ENCODE measurements at regions not wholly inside any gene's neighbourhood (a gene's known extent, or its start where the extent isn't known, plus 50 kb on each side); places are given as distances from the start of the nearest gene placed in this dataset.

DNA sequence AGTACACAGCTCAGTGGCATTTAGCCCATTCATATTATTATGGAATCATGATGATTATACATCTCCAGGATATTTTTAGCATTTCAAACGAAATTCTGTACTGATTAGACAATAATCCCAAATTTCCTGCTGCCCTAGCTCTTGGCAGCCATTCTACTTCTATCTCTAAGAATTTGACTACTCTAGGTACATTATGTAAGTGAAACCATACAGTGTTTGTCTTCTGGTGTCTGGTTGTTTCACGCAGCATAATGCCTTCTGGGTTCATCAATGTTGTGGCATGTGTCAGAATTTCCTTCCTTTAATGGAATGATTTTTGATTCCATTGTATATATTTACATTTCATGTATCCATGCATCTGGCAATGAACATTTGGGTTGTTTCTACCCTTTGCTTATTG lies 517.7 kb downstream of the ETS1 start:
- ATAC-seq: no peak
- TF ChIP-seq ZFP30 (CRISPR knock-in tag; IDR thresholded peaks at IDR 0.05) (no peak), ZNF8 (CRISPR knock-in tag; IDR thresholded peaks at IDR 0.05) (no peak)

DNA sequence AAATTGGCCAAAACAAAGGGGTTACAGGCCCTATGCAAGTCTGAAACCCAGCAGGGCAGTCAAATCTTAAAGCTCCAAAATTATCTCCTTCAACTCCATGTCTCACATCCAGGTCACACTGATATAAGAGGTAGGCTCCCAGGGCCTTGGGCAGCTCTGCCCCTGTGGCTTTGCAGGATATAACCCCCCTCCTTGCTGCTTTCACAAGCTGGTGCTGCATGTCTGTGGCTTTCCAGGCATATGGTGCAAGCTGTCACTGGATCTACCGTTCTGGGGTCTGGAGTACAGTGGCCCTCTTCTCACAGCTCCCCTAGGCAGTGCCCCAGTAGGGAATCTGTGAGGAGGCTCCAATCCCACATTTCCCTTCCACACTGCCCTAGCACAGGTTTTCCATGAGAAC lies 519.6 kb downstream of the ETS1 start:
- ATAC-seq: no peak
- TF ChIP-seq, protein P1, sequence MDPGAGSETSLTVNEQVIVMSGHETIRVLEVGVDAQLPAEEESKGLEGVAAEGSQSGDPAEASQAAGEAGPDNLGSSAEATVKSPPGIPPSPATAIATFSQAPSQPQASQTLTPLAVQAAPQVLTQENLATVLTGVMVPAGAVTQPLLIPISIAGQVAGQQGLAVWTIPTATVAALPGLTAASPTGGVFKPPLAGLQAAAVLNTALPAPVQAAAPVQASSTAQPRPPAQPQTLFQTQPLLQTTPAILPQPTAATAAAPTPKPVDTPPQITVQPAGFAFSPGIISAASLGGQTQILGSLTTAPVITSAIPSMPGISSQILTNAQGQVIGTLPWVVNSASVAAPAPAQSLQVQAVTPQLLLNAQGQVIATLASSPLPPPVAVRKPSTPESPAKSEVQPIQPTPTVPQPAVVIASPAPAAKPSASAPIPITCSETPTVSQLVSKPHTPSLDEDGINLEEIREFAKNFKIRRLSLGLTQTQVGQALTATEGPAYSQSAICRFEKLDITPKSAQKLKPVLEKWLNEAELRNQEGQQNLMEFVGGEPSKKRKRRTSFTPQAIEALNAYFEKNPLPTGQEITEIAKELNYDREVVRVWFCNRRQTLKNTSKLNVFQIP (CRISPR knock-in tag; IDR thresholded peaks at IDR 0.05; ENCODE audit: borderline replicate concordance, low read depth): no peak
- TF ChIP-seq, protein P2, sequence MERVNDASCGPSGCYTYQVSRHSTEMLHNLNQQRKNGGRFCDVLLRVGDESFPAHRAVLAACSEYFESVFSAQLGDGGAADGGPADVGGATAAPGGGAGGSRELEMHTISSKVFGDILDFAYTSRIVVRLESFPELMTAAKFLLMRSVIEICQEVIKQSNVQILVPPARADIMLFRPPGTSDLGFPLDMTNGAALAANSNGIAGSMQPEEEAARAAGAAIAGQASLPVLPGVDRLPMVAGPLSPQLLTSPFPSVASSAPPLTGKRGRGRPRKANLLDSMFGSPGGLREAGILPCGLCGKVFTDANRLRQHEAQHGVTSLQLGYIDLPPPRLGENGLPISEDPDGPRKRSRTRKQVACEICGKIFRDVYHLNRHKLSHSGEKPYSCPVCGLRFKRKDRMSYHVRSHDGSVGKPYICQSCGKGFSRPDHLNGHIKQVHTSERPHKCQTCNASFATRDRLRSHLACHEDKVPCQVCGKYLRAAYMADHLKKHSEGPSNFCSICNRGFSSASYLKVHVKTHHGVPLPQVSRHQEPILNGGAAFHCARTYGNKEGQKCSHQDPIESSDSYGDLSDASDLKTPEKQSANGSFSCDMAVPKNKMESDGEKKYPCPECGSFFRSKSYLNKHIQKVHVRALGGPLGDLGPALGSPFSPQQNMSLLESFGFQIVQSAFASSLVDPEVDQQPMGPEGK (CRISPR knock-in tag; IDR thresholded peaks at IDR 0.05; ENCODE audit: borderline replicate concordance): no peak
- TF ChIP-seq TOX (CRISPR knock-in tag; IDR thresholded peaks at IDR 0.05; ENCODE audit: borderline replicate concordance) (no peak), RARB (CRISPR knock-in tag; IDR thresholded peaks at IDR 0.05) (no peak), SNAI2 (CRISPR knock-in tag; IDR thresholded peaks at IDR 0.05) (no peak), ZNF565 (CRISPR knock-in tag; conservative IDR thresholded peaks at IDR 0.05; ENCODE audit: low read depth) (no peak), ZFP3 (CRISPR knock-in tag; IDR thresholded peaks at IDR 0.05) (no peak), ZC3H10 (CRISPR knock-in tag; IDR thresholded peaks at IDR 0.05) (no peak), BACH2 (CRISPR knock-in tag; IDR thresholded peaks at IDR 0.05; ENCODE audit: borderline replicate concordance) (no peak), PPARA (CRISPR knock-in tag; IDR thresholded peaks at IDR 0.05; ENCODE audit: borderline replicate concordance) (no peak), OSR1 (CRISPR knock-in tag; IDR thresholded peaks at IDR 0.05) (no peak), GLIS3 (CRISPR knock-in tag; IDR thresholded peaks at IDR 0.05) (no peak), TCF4 (CRISPR knock-in tag; IDR thresholded peaks at IDR 0.05; ENCODE audit: borderline replicate concordance) (no peak), ESRRG (CRISPR knock-in tag; IDR thresholded peaks at IDR 0.05) (no peak), ZNF70 (CRISPR knock-in tag; IDR thresholded peaks at IDR 0.05) (no peak)
- TF ChIP-seq, protein P3, sequence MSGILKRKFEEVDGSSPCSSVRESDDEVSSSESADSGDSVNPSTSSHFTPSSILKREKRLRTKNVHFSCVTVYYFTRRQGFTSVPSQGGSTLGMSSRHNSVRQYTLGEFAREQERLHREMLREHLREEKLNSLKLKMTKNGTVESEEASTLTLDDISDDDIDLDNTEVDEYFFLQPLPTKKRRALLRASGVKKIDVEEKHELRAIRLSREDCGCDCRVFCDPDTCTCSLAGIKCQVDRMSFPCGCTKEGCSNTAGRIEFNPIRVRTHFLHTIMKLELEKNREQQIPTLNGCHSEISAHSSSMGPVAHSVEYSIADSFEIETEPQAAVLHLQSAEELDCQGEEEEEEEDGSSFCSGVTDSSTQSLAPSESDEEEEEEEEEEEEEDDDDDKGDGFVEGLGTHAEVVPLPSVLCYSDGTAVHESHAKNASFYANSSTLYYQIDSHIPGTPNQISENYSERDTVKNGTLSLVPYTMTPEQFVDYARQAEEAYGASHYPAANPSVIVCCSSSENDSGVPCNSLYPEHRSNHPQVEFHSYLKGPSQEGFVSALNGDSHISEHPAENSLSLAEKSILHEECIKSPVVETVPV (CRISPR knock-in tag; IDR thresholded peaks at IDR 0.05): no peak
- TF ChIP-seq, protein P4, sequence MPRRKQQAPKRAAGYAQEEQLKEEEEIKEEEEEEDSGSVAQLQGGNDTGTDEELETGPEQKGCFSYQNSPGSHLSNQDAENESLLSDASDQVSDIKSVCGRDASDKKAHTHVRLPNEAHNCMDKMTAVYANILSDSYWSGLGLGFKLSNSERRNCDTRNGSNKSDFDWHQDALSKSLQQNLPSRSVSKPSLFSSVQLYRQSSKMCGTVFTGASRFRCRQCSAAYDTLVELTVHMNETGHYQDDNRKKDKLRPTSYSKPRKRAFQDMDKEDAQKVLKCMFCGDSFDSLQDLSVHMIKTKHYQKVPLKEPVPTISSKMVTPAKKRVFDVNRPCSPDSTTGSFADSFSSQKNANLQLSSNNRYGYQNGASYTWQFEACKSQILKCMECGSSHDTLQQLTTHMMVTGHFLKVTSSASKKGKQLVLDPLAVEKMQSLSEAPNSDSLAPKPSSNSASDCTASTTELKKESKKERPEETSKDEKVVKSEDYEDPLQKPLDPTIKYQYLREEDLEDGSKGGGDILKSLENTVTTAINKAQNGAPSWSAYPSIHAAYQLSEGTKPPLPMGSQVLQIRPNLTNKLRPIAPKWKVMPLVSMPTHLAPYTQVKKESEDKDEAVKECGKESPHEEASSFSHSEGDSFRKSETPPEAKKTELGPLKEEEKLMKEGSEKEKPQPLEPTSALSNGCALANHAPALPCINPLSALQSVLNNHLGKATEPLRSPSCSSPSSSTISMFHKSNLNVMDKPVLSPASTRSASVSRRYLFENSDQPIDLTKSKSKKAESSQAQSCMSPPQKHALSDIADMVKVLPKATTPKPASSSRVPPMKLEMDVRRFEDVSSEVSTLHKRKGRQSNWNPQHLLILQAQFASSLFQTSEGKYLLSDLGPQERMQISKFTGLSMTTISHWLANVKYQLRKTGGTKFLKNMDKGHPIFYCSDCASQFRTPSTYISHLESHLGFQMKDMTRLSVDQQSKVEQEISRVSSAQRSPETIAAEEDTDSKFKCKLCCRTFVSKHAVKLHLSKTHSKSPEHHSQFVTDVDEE (CRISPR knock-in tag; IDR thresholded peaks at IDR 0.05): no peak

DNA sequence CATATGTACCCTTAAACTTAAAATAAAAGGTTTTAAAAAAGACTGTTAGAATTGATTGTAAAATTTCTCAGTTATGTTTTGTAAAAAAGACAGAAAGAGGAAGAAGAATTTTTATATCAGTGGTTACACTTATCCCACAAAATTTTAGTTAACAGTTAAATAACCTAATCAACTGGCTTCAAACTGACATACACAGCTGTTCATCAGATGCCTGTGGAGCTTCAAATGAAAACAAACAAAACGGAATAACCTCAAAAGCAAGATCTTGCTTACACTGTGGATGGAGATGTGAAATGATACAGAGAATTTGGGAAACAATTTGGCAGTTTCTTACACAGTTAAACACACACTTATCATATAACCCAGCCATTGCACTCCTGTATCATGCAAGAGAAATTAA lies 521.0 kb downstream of the ETS1 start:
- TF ChIP-seq GLIS3 (CRISPR knock-in tag; IDR thresholded peaks at IDR 0.05) (no peak), TCF4 (CRISPR knock-in tag; IDR thresholded peaks at IDR 0.05; ENCODE audit: borderline replicate concordance) (no peak), BACH2 (CRISPR knock-in tag; IDR thresholded peaks at IDR 0.05; ENCODE audit: borderline replicate concordance) (no peak), ZC3H10 (CRISPR knock-in tag; IDR thresholded peaks at IDR 0.05) (no peak), ISL1 (CRISPR knock-in tag; IDR thresholded peaks at IDR 0.05) (no peak), ESRRG (CRISPR knock-in tag; IDR thresholded peaks at IDR 0.05) (no peak), RARB (CRISPR knock-in tag; IDR thresholded peaks at IDR 0.05) (no peak), ZNF565 (CRISPR knock-in tag; conservative IDR thresholded peaks at IDR 0.05; ENCODE audit: low read depth) (no peak), TOX (CRISPR knock-in tag; IDR thresholded peaks at IDR 0.05; ENCODE audit: borderline replicate concordance) (no peak)
- TF ChIP-seq, protein P4 (CRISPR knock-in tag; IDR thresholded peaks at IDR 0.05): no peak
- TF ChIP-seq, protein P1 (CRISPR knock-in tag; IDR thresholded peaks at IDR 0.05; ENCODE audit: borderline replicate concordance, low read depth): no peak
- TF ChIP-seq, protein P2 (CRISPR knock-in tag; IDR thresholded peaks at IDR 0.05; ENCODE audit: borderline replicate concordance): no peak
- no peak for ATAC-seq
